ENCODE measurements at regions not wholly inside any gene's neighbourhood (a gene's known extent, or its start where the extent isn't known, plus 50 kb on each side); places are given as distances from the start of the nearest gene placed in this dataset.

GRCh38 chr7:18177129-18177814 is 149.6 kb upstream of the PRPS1L1 start:
- peaks cover 4% of the 10 kb centered on the region for H3K36me3 Mint-ChIP-seq
- H3K9me3 Mint-ChIP-seq: peaks cover 24% of the 10 kb centered on the region
- H3K27ac Mint-ChIP-seq: peak overlapping the region; percentile 61
- H3K4me3 Mint-ChIP-seq: no peak overlapping the region
- DNase-seq (ENCODE audit: low spot score in 2 of 2, unreplicated experiment in 2 of 2): no peak
- peaks cover 25% of the 10 kb centered on the region for H3K4me1 Mint-ChIP-seq
- TF ChIP-seq CTCF (IDR thresholded peaks at IDR 0.05; ENCODE audit: unreplicated experiment): no peak
- no peaks in the 10 kb centered on the region for H3K27me3 Mint-ChIP-seq (ENCODE audit: low read depth)

- no peak for TF ChIP-seq CTCF (IDR thresholded peaks at IDR 0.05; ENCODE audit: unreplicated experiment)
- peaks cover 25% of the 10 kb centered on the region for H3K4me1 Mint-ChIP-seq
- no peaks in the 10 kb centered on the region for H3K27me3 Mint-ChIP-seq (ENCODE audit: low read depth)
- peak overlapping the region; percentile 61 for H3K27ac Mint-ChIP-seq
- DNase-seq (ENCODE audit: low spot score in 2 of 2, unreplicated experiment in 2 of 2): no peak
- H3K36me3 Mint-ChIP-seq: peaks cover 6% of the 10 kb centered on the region
- peaks cover 21% of the 10 kb centered on the region for H3K9me3 Mint-ChIP-seq
- H3K4me3 Mint-ChIP-seq: no peak overlapping the region
Measured at GRCh38 chr7:18177815-18178660, 150.4 kb upstream of the PRPS1L1 start.

- no peak for DNase-seq (ENCODE audit: low spot score in 2 of 2, unreplicated experiment in 2 of 2)
- peaks cover 13% of the 10 kb centered on the region for H3K9me3 Mint-ChIP-seq
- H3K27me3 Mint-ChIP-seq (ENCODE audit: low read depth): no peaks in the 10 kb centered on the region
- TF ChIP-seq CTCF (IDR thresholded peaks at IDR 0.05; ENCODE audit: unreplicated experiment): no peak
- peaks cover 2% of the 10 kb centered on the region for H3K36me3 Mint-ChIP-seq
- H3K27ac Mint-ChIP-seq: no peak overlapping the region
- H3K4me1 Mint-ChIP-seq: peaks cover 25% of the 10 kb centered on the region
- H3K4me3 Mint-ChIP-seq: no peak overlapping the region
Measured at GRCh38 chr7:18179093-18179492, 151.4 kb upstream of the PRPS1L1 start.

- H3K36me3 Mint-ChIP-seq: peaks cover 2% of the 10 kb centered on the region
- TF ChIP-seq CTCF (IDR thresholded peaks at IDR 0.05; ENCODE audit: unreplicated experiment): no peak
- no peaks in the 10 kb centered on the region for H3K27me3 Mint-ChIP-seq (ENCODE audit: low read depth)
- peaks cover 21% of the 10 kb centered on the region for H3K4me1 Mint-ChIP-seq
- H3K4me3 Mint-ChIP-seq: no peak overlapping the region
- peaks cover 12% of the 10 kb centered on the region for H3K9me3 Mint-ChIP-seq
- no peak for DNase-seq (ENCODE audit: low spot score in 2 of 2, unreplicated experiment in 2 of 2)
- H3K27ac Mint-ChIP-seq: no peak overlapping the region
Measured at GRCh38 chr7:18180685-18181084, 153.0 kb upstream of the PRPS1L1 start.

GRCh38 chr7:18189500-18190126 is 162.0 kb upstream of the PRPS1L1 start:
- H3K36me3 Mint-ChIP-seq: peaks cover 8% of the 10 kb centered on the region
- H3K4me1 Mint-ChIP-seq: peaks cover 10% of the 10 kb centered on the region
- no peak for DNase-seq (ENCODE audit: low spot score in 2 of 2, unreplicated experiment in 2 of 2)
- no peak for TF ChIP-seq CTCF (IDR thresholded peaks at IDR 0.05; ENCODE audit: unreplicated experiment)
- peaks cover 18% of the 10 kb centered on the region for H3K9me3 Mint-ChIP-seq
- no peak overlapping the region for H3K4me3 Mint-ChIP-seq
- H3K27me3 Mint-ChIP-seq (ENCODE audit: low read depth): no peaks in the 10 kb centered on the region
- no peak overlapping the region for H3K27ac Mint-ChIP-seq
